ENCODE measurements at regions not wholly inside any gene's neighbourhood (a gene's known extent, or its start where the extent isn't known, plus 50 kb on each side); places are given as distances from the start of the nearest gene placed in this dataset.

DNA sequence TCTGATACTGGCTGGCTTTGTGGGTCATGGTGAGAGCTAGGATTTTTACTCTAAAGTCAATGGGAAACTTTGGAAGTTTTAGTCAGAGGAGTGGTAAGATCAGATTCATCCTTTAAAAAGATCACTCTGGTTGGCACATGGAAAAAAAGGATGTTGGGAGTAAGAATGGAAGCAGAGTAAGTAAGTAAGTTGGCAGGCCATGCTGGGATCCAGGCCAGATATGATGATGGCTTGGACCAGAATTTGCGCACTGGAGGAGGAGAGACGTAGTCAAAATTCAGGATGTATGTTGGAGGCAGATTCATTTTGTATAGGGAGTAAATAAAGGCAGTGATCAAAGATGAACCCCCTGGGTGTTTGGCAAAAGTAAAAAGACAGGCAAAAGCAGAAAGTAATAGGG lies 283.3 kb upstream of the THSD7B start:
- TF ChIP-seq, protein P1, sequence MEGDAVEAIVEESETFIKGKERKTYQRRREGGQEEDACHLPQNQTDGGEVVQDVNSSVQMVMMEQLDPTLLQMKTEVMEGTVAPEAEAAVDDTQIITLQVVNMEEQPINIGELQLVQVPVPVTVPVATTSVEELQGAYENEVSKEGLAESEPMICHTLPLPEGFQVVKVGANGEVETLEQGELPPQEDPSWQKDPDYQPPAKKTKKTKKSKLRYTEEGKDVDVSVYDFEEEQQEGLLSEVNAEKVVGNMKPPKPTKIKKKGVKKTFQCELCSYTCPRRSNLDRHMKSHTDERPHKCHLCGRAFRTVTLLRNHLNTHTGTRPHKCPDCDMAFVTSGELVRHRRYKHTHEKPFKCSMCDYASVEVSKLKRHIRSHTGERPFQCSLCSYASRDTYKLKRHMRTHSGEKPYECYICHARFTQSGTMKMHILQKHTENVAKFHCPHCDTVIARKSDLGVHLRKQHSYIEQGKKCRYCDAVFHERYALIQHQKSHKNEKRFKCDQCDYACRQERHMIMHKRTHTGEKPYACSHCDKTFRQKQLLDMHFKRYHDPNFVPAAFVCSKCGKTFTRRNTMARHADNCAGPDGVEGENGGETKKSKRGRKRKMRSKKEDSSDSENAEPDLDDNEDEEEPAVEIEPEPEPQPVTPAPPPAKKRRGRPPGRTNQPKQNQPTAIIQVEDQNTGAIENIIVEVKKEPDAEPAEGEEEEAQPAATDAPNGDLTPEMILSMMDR (tag by site-specific recombination; IDR thresholded peaks at IDR 0.05), result no peak
- TF ChIP-seq MEIS1 (CRISPR knock-in tag; IDR thresholded peaks at IDR 0.05; ENCODE audit: borderline replicate concordance) (no peak), ZNF658 (tag by site-specific recombination; IDR thresholded peaks at IDR 0.05) (no peak), ZEB2 (tag by site-specific recombination; IDR thresholded peaks at IDR 0.05) (no peak), REPIN1 (tag by site-specific recombination; IDR thresholded peaks at IDR 0.05; ENCODE audit: low read depth) (no peak), ZBTB17 (tag by site-specific recombination; IDR thresholded peaks at IDR 0.05) (no peak), ZNF239 (tag by site-specific recombination; IDR thresholded peaks at IDR 0.05) (no peak), ZFP41 (tag by site-specific recombination; IDR thresholded peaks at IDR 0.05; ENCODE audit: borderline replicate concordance) (no peak), ZNF76 (tag by site-specific recombination; IDR thresholded peaks at IDR 0.05; ENCODE audit: borderline replicate concordance, low read depth) (no peak), ZNF169 (tag by site-specific recombination; IDR thresholded peaks at IDR 0.05) (no peak)
